ENCODE measurements at regions not wholly inside any gene's neighbourhood (a gene's known extent, or its start where the extent isn't known, plus 50 kb on each side); places are given as distances from the start of the nearest gene placed in this dataset.

DNA sequence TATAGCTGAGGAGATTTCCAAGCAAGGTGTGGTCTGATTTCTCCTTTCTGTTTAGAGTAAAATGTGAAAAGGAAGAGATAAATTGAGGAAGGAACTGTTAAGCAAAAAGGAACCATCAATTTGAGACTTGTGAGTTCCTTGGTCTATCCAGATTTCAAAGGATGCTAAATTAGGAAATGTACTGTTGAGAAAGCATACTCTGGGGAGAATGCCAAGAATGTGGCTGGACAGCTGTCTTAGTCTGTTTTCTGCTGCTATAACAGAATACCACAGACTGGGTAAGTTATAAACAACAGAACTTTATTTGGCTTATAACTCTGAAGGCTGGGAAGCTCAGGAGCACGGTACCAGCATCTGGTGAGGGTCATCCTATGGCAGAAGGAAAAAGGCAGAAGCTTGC lies 1097.2 kb downstream of the TDRD15 start:
- no peak overlapping the region for H3K9ac ChIP-seq (ENCODE audit: low read depth, low read length, poor library complexity)
- no peak overlapping the region for H3K4ac ChIP-seq (ENCODE audit: low read length)
- H3K27me3 ChIP-seq (ENCODE audit: control insufficient read depth in 3 of 3, insufficient read depth in 3 of 3, low read depth in 1 of 3, low read length in 3 of 3), result no peaks in the 10 kb centered on the region
- no peak overlapping the region for H2BK5ac ChIP-seq (ENCODE audit: low read length)
- H2AK5ac ChIP-seq (ENCODE audit: low read depth, low read length), result no peak overlapping the region
- H2BK12ac ChIP-seq (ENCODE audit: low read length), result no peak overlapping the region
- no peak overlapping the region for H4K91ac ChIP-seq (ENCODE audit: low read depth, low read length, poor library complexity)
- WGBS, 2 donors (ENCODE audit: extremely low coverage in 2 of 2, insufficient read length in 2 of 2, insufficient replicate concordance in 1 of 2), result no CpG with 5 or more reads among the region's 1 CpG
- no peak overlapping the region for H3K18ac ChIP-seq (ENCODE audit: low read length)
- H3K14ac ChIP-seq (ENCODE audit: low read length), result no peak overlapping the region
- H2BK15ac ChIP-seq (ENCODE audit: low read length), result no peak overlapping the region
- H3K4me3 ChIP-seq (ENCODE audit: low read length in 2 of 2), result no peak overlapping the region
- H4K8ac ChIP-seq (ENCODE audit: low read depth, low read length), result no peak overlapping the region
- no peak overlapping the region for H3K27ac ChIP-seq (replicated peaks; ENCODE audit: low read length)
- H3K23ac ChIP-seq (ENCODE audit: low read depth, low read length, poor library complexity), result no peak overlapping the region
- H3K9me3 ChIP-seq (replicated peaks in 1 of 2; ENCODE audit: control insufficient read depth in 2 of 2, insufficient read depth in 1 of 2, low read depth in 1 of 2, low read length in 2 of 2), result no peaks in the 10 kb centered on the region
- no peaks in the 10 kb centered on the region for H3K4me1 ChIP-seq (ENCODE audit: control insufficient read depth in 2 of 2, insufficient read depth in 1 of 2, low read depth in 1 of 2, low read length in 2 of 2)
- H3K36me3 ChIP-seq (replicated peaks in 1 of 2; ENCODE audit: control insufficient read depth in 2 of 2, insufficient read depth in 2 of 2, low read length in 2 of 2), result no peaks in the 10 kb centered on the region
- H3K79me1 ChIP-seq (ENCODE audit: low read depth, low read length), result no peaks in the 10 kb centered on the region
- no peak for DNase-seq (ENCODE audit: low spot score)
- no peak overlapping the region for H3K4me2 ChIP-seq (ENCODE audit: insufficient read depth, low read length, poor library complexity, severe bottlenecking)
- H2BK120ac ChIP-seq (ENCODE audit: low read depth, low read length), result no peak overlapping the region
- H2AFZ ChIP-seq (ENCODE audit: low read length), result no peak overlapping the region

GRCh38 chr2:22238967-22239366 lies 1115.2 kb downstream of the TDRD15 start:
- Histone ChIP-seq H2BK12ac (ENCODE audit: low read length) (no peak overlapping the region), H3K4ac (ENCODE audit: low read length) (no peak overlapping the region), H3K9me3 (replicated peaks in 1 of 2; ENCODE audit: control insufficient read depth in 2 of 2, insufficient read depth in 1 of 2, low read depth in 1 of 2, low read length in 2 of 2) (no peaks in the 10 kb centered on the region), H2BK120ac (ENCODE audit: low read depth, low read length) (no peak overlapping the region), H2BK15ac (ENCODE audit: low read length) (no peak overlapping the region), H4K91ac (ENCODE audit: low read depth, low read length, poor library complexity) (no peak overlapping the region), H3K27me3 (ENCODE audit: control insufficient read depth in 3 of 3, insufficient read depth in 3 of 3, low read depth in 1 of 3, low read length in 3 of 3) (no peaks in the 10 kb centered on the region), H3K36me3 (replicated peaks in 1 of 2; ENCODE audit: control insufficient read depth in 2 of 2, insufficient read depth in 2 of 2, low read length in 2 of 2) (no peaks in the 10 kb centered on the region), H3K4me2 (ENCODE audit: insufficient read depth, low read length, poor library complexity, severe bottlenecking) (no peak overlapping the region), H3K18ac (ENCODE audit: low read length) (no peak overlapping the region), H3K9ac (ENCODE audit: low read depth, low read length, poor library complexity) (no peak overlapping the region), H3K4me3 (ENCODE audit: low read length in 2 of 2) (no peak overlapping the region), H2BK5ac (ENCODE audit: low read length) (no peak overlapping the region), H3K23ac (ENCODE audit: low read depth, low read length, poor library complexity) (no peak overlapping the region), H3K79me1 (ENCODE audit: low read depth, low read length) (no peaks in the 10 kb centered on the region), H3K4me1 (ENCODE audit: control insufficient read depth in 2 of 2, insufficient read depth in 1 of 2, low read depth in 1 of 2, low read length in 2 of 2) (no peaks in the 10 kb centered on the region), H3K27ac (replicated peaks; ENCODE audit: low read length) (no peak overlapping the region), H3K14ac (ENCODE audit: low read length) (no peak overlapping the region), H2AK5ac (ENCODE audit: low read depth, low read length) (no peak overlapping the region), H4K8ac (ENCODE audit: low read depth, low read length) (no peak overlapping the region), H2AFZ (ENCODE audit: low read length) (no peak overlapping the region)
- no peak for DNase-seq (ENCODE audit: low spot score)
- WGBS, 2 donors (ENCODE audit: extremely low coverage in 2 of 2, insufficient read length in 2 of 2, insufficient replicate concordance in 1 of 2), result no CpG with 5 or more reads among the region's 3 CpGs

DNA sequence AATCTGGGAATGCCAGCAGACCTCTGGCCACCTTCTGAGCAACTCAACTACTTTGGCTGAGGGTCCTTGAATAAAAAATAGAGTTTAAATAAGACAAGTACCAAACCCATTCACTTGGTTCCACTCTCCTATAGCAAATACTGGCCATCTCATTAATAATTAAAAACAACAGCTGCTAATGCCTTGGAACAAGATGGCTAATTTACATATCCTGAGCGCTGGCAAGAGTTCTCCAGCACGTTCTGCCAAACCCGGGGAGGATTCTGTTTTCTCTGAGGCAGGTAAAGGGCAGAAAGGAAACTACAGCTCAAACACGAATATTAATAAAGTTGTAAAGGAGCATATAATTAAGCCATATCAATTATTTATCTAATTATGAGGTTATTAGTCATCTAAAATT lies 1123.7 kb downstream of the TDRD15 start:
- H4K8ac ChIP-seq (ENCODE audit: low read depth, low read length), result no peak overlapping the region
- no peak overlapping the region for H3K27ac ChIP-seq (replicated peaks; ENCODE audit: low read length)
- H3K23ac ChIP-seq (ENCODE audit: low read depth, low read length, poor library complexity), result no peak overlapping the region
- peaks cover 0 to 1% of the 10 kb centered on the region in 2 donors for H3K4me1 ChIP-seq (ENCODE audit: control insufficient read depth in 2 of 2, insufficient read depth in 1 of 2, low read depth in 1 of 2, low read length in 2 of 2)
- H2BK120ac ChIP-seq (ENCODE audit: low read depth, low read length), result no peak overlapping the region
- no peak overlapping the region for H2AFZ ChIP-seq (ENCODE audit: low read length)
- H2BK12ac ChIP-seq (ENCODE audit: low read length), result no peak overlapping the region
- H3K27me3 ChIP-seq (ENCODE audit: control insufficient read depth in 3 of 3, insufficient read depth in 3 of 3, low read depth in 1 of 3, low read length in 3 of 3), result no peaks in the 10 kb centered on the region
- no peak overlapping the region for H3K4me3 ChIP-seq (ENCODE audit: low read length in 2 of 2)
- no peaks in the 10 kb centered on the region for H3K36me3 ChIP-seq (replicated peaks in 1 of 2; ENCODE audit: control insufficient read depth in 2 of 2, insufficient read depth in 2 of 2, low read length in 2 of 2)
- H3K79me1 ChIP-seq (ENCODE audit: low read depth, low read length), result no peaks in the 10 kb centered on the region
- no peak overlapping the region for H2BK5ac ChIP-seq (ENCODE audit: low read length)
- H2BK15ac ChIP-seq (ENCODE audit: low read length), result no peak overlapping the region
- H3K4me2 ChIP-seq (ENCODE audit: insufficient read depth, low read length, poor library complexity, severe bottlenecking), result no peak overlapping the region
- no CpG with 5 or more reads among the region's 4 CpGs for WGBS, 2 donors (ENCODE audit: extremely low coverage in 2 of 2, insufficient read length in 2 of 2, insufficient replicate concordance in 1 of 2)
- no peak overlapping the region for H4K91ac ChIP-seq (ENCODE audit: low read depth, low read length, poor library complexity)
- no peak overlapping the region for H3K14ac ChIP-seq (ENCODE audit: low read length)
- no peak overlapping the region for H3K9ac ChIP-seq (ENCODE audit: low read depth, low read length, poor library complexity)
- H3K18ac ChIP-seq (ENCODE audit: low read length), result no peak overlapping the region
- H3K4ac ChIP-seq (ENCODE audit: low read length), result no peak overlapping the region
- H2AK5ac ChIP-seq (ENCODE audit: low read depth, low read length), result no peak overlapping the region
- H3K9me3 ChIP-seq (replicated peaks in 1 of 2; ENCODE audit: control insufficient read depth in 2 of 2, insufficient read depth in 1 of 2, low read depth in 1 of 2, low read length in 2 of 2), result no peaks in the 10 kb centered on the region
- no peak for DNase-seq (ENCODE audit: low spot score)

DNA sequence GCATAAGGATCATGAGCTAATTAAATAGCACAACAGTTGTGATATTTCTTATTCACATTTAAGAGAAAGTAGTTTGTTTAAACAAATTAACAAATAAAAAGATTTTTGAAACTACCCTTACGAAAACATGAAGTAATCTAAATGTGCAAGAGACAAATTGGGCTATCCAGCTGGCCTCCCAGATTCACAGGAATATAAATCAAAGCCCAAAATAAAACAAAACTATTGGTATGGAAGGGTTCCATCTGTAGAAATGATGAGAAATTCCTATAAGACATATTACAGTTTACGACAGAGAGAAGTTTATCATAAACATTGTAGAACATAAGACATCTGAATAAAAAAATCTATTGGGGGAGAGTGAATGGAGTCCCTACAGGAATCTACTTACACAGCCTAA lies 1125.1 kb downstream of the TDRD15 start:
- Histone ChIP-seq H2BK12ac (ENCODE audit: low read length) (no peak overlapping the region), H3K9me3 (replicated peaks in 1 of 2; ENCODE audit: control insufficient read depth in 2 of 2, insufficient read depth in 1 of 2, low read depth in 1 of 2, low read length in 2 of 2) (no peaks in the 10 kb centered on the region), H3K27ac (replicated peaks; ENCODE audit: low read length) (no peak overlapping the region), H2BK15ac (ENCODE audit: low read length) (no peak overlapping the region), H3K4me2 (ENCODE audit: insufficient read depth, low read length, poor library complexity, severe bottlenecking) (no peak overlapping the region), H3K4me3 (ENCODE audit: low read length in 2 of 2) (no peak overlapping the region), H3K23ac (ENCODE audit: low read depth, low read length, poor library complexity) (no peak overlapping the region), H3K4ac (ENCODE audit: low read length) (no peak overlapping the region), H3K14ac (ENCODE audit: low read length) (no peak overlapping the region), H2AK5ac (ENCODE audit: low read depth, low read length) (no peak overlapping the region), H3K79me1 (ENCODE audit: low read depth, low read length) (no peaks in the 10 kb centered on the region), H3K18ac (ENCODE audit: low read length) (no peak overlapping the region), H3K9ac (ENCODE audit: low read depth, low read length, poor library complexity) (no peak overlapping the region), H3K27me3 (ENCODE audit: control insufficient read depth in 3 of 3, insufficient read depth in 3 of 3, low read depth in 1 of 3, low read length in 3 of 3) (no peaks in the 10 kb centered on the region), H2BK120ac (ENCODE audit: low read depth, low read length) (no peak overlapping the region), H3K36me3 (replicated peaks in 1 of 2; ENCODE audit: control insufficient read depth in 2 of 2, insufficient read depth in 2 of 2, low read length in 2 of 2) (no peaks in the 10 kb centered on the region), H3K4me1 (ENCODE audit: control insufficient read depth in 2 of 2, insufficient read depth in 1 of 2, low read depth in 1 of 2, low read length in 2 of 2) (peaks cover 0 to 7% of the 10 kb centered on the region in 2 donors), H4K91ac (ENCODE audit: low read depth, low read length, poor library complexity) (no peak overlapping the region), H2BK5ac (ENCODE audit: low read length) (no peak overlapping the region), H4K8ac (ENCODE audit: low read depth, low read length) (no peak overlapping the region), H2AFZ (ENCODE audit: low read length) (no peak overlapping the region)
- no CpG with 5 or more reads among the region's 2 CpGs for WGBS, 2 donors (ENCODE audit: extremely low coverage in 2 of 2, insufficient read length in 2 of 2, insufficient replicate concordance in 1 of 2)
- no peak for DNase-seq (ENCODE audit: low spot score)
